Stimulated activated CD4-positive, alpha-beta T cell treated with anti-CD3 and anti-CD28 coated beads, TNF-alpha, amount 100 ng/mL, for 48 hours (primary cell): ENCODE measurements at regions not wholly inside any gene's neighbourhood (a gene's known extent, or its start where the extent isn't known, plus 50 kb on each side); places are given as distances from the start of the nearest gene placed in this dataset.

ENCODE experiments used
- DNase-seq, 3 donors: peaks; one replicate each; pipeline ENCODE4 v3.0.0-alpha.2; 2020; ENCODE audit warnings: low read depth in 3 of 3

- no peak for DNase-seq
Observed at GRCh38 chr11:121938076-121938475, 177.9 kb downstream of the BLID start.

- no peak for DNase-seq
Observed at GRCh38 chr11:121936781-121937447, 179.1 kb downstream of the BLID start.

GRCh38 chr11:121936370-121936769 lies 179.6 kb downstream of the BLID start:
- no peak for DNase-seq

GRCh38 chr11:121933694-121934093 lies 182.3 kb downstream of the BLID start:
- DNase-seq, result no peak

- no peak for DNase-seq
Observed at GRCh38 chr11:121933294-121933693, 182.7 kb downstream of the BLID start.

- DNase-seq, result no peak
Observed at GRCh38 chr11:121932646-121933185, 183.3 kb downstream of the BLID start.

- no peak for DNase-seq
Observed at GRCh38 chr11:121931748-121932352, 184.2 kb downstream of the BLID start.

GRCh38 chr11:121931121-121931520 lies 184.9 kb downstream of the BLID start:
- DNase-seq, result no peak

- no peak for DNase-seq
Observed at GRCh38 chr11:121930004-121930965, 185.7 kb downstream of the BLID start.

- DNase-seq, result no peak
Observed at GRCh38 chr11:121929581-121929980, 186.4 kb downstream of the BLID start.

GRCh38 chr11:121928597-121929580 lies 187.1 kb downstream of the BLID start:
- DNase-seq, result no peak

- DNase-seq, result no peak
Observed at GRCh38 chr11:121927789-121928188, 188.2 kb downstream of the BLID start.

- DNase-seq, result no peak
Observed at GRCh38 chr11:121927097-121927785, 188.8 kb downstream of the BLID start.

GRCh38 chr11:121924191-121924590 lies 191.8 kb downstream of the BLID start:
- DNase-seq, result no peak

GRCh38 chr11:121917482-121917881 lies 198.5 kb downstream of the BLID start:
- DNase-seq, result no peak

GRCh38 chr11:121914508-121915059 lies 201.4 kb downstream of the BLID start:
- no peak for DNase-seq

- DNase-seq, result no peak
Observed at GRCh38 chr11:121909596-121909995, 206.4 kb downstream of the BLID start.

- no peak for DNase-seq
Observed at GRCh38 chr11:121907379-121907778, 208.6 kb downstream of the BLID start.

- DNase-seq, result no peak
Observed at GRCh38 chr11:121904148-121904547, 211.9 kb downstream of the BLID start.

GRCh38 chr11:121901886-121902285 lies 214.1 kb downstream of the BLID start:
- no peak for DNase-seq
